ENCODE measurements at regions not wholly inside any gene's neighbourhood (a gene's known extent, or its start where the extent isn't known, plus 50 kb on each side); places are given as distances from the start of the nearest gene placed in this dataset.

- TF ChIP-seq CTCF (IDR thresholded peaks at IDR 0.05; ENCODE audit: insufficient read depth, low read depth, low read length) = no peak
- no peak for TF ChIP-seq EZH2 (IDR thresholded peaks at IDR 0.05; ENCODE audit: insufficient read depth, low read length)
Observed at GRCh38 chr10:36114913-36115312, 472.8 kb upstream of the FZD8 start.

All from astrocyte (in vitro differentiated cells and primary cell).